Esophagus squamous epithelium (tissue), 4 donors: ENCODE measurements at regions not wholly inside any gene's neighbourhood (a gene's known extent, or its start where the extent isn't known, plus 50 kb on each side); places are given as distances from the start of the nearest gene placed in this dataset.

Experiments used
- POLR2A ChIP-seq, 4 donors: fragments of 450-650 bp; IDR thresholded peaks; one replicate each; pipeline ENCODE4 v1.6.1; 2017; ENCODE audit warnings: antibody characterized with exemption in 4 of 4, mild to moderate bottlenecking in 4 of 4, moderate library complexity in 3 of 4
- TF ChIP-seq, protein P1 (sequence below), 6 experiments: fragments of 450-650 bp in 4 of 6; fragments of 200-600 bp in 2 of 6; sonication (generic) in 2 of 6; IDR thresholded peaks; one replicate each; pipeline ENCODE4 v1.5.1; 2016 to 2019; ENCODE audit warnings: antibody characterized with exemption in 6 of 6, mild to moderate bottlenecking in 4 of 6, moderate library complexity in 4 of 6

DNA sequence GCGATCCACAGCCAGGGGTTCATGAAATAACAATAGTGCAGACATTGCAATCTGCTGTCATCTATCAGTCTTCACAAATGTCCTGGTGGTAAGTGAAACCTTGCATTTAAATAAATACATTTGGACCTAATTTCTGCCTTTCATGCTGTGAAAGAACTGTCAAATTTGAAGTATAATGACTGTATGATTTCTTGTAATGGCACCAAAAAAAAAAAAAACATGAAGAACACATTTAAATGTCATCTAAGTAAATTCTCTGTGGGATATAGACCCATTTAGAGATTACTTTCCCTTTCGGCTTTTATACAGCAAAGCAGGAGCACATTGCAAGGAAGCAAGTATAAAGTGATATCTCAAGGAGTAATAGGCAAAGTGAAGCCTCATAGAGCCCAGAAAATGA lies 431.5 kb upstream of the SGCD start:
- TF ChIP-seq POLR2A (IDR thresholded peaks at IDR 0.05): no peak
- TF ChIP-seq, protein P1, sequence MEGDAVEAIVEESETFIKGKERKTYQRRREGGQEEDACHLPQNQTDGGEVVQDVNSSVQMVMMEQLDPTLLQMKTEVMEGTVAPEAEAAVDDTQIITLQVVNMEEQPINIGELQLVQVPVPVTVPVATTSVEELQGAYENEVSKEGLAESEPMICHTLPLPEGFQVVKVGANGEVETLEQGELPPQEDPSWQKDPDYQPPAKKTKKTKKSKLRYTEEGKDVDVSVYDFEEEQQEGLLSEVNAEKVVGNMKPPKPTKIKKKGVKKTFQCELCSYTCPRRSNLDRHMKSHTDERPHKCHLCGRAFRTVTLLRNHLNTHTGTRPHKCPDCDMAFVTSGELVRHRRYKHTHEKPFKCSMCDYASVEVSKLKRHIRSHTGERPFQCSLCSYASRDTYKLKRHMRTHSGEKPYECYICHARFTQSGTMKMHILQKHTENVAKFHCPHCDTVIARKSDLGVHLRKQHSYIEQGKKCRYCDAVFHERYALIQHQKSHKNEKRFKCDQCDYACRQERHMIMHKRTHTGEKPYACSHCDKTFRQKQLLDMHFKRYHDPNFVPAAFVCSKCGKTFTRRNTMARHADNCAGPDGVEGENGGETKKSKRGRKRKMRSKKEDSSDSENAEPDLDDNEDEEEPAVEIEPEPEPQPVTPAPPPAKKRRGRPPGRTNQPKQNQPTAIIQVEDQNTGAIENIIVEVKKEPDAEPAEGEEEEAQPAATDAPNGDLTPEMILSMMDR (IDR thresholded peaks at IDR 0.05): no peak
